ELR (cell line): ENCODE measurements at regions not wholly inside any gene's neighbourhood (a gene's known extent, or its start where the extent isn't known, plus 50 kb on each side); places are given as distances from the start of the nearest gene placed in this dataset.

Experiments used
- DNase-seq: peaks from one replicate; pipeline ENCODE4 v3.0.0-alpha.2; 2015; ENCODE audit warnings: low read depth

DNA sequence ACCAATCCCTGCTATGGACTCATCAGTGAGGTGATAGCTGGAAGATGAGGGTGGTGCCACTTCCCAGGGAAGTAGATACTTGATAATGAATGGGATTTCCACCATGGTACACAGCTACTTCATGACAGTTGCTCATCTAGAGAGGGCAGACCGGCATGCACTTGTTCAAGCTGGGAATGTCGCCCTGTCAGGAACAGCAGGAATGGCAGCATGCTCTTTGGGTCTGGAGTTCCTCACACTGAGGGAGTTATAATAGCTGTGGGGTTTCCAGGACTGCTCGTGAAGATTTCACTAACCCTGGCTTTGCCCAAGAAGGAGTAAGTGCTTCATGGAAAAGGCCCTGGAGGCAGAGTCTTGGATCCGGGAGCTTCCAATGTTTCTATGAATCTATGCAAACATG lies 129.2 kb downstream of the PSMG1 start:
- DNase-seq = no peak

DNA sequence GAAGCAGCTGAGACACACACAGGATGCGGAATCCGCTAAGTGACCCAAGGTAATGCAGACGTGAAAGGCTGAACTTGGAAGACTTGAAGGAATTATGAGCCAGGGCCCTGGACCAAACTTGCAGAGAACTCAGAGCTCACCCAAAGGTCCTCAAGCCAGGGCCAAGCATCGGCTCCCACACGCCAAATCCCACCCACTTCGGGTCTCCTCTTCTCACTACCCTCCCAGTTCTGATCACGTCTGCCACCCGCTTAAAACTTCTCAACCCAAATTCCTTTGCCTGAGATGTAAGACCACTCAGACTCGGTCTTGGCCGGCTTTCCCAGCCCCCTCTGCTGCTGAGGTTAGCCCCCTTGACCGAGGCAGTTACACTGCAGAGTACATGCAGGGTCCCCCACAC lies 130.1 kb downstream of the PSMG1 start:
- no peak for DNase-seq

DNA sequence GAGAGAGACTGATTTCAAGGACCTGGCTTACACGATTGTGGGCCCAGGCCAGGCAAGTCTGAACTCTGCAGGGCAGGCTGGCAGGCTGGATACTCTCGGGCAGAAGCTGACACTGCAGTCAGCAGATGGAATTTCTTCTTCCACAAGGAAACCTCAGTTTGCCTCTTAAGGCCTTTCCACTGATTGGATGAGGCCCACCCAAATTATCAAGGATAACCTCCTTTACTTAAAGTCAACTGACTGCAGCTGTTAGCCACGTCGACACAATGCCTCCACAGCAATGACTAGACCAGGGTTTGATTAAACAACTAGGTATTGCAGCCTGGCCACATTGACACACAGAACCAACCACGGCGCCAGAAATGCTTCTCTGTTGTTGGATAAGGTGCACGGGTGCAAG lies 130.5 kb downstream of the PSMG1 start:
- no peak for DNase-seq

DNA sequence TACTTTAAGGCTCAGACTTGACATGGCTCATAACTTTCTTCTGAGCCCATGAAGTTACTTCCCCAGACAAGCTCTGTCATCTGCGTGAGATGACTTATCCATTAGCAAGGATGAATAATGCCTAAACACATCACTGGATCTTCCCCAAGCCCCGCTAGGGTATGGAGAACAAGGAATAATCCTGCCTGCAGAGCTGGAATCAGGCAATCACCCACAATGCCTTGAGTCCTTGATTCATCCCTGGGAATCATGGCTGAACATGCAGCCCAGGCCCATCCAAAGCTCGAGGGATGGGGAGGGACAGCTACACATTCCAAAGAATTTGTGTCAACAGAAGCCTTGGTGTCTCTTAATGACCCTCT lies 131.7 kb downstream of the PSMG1 start:
- DNase-seq = peak; percentile 92

DNA sequence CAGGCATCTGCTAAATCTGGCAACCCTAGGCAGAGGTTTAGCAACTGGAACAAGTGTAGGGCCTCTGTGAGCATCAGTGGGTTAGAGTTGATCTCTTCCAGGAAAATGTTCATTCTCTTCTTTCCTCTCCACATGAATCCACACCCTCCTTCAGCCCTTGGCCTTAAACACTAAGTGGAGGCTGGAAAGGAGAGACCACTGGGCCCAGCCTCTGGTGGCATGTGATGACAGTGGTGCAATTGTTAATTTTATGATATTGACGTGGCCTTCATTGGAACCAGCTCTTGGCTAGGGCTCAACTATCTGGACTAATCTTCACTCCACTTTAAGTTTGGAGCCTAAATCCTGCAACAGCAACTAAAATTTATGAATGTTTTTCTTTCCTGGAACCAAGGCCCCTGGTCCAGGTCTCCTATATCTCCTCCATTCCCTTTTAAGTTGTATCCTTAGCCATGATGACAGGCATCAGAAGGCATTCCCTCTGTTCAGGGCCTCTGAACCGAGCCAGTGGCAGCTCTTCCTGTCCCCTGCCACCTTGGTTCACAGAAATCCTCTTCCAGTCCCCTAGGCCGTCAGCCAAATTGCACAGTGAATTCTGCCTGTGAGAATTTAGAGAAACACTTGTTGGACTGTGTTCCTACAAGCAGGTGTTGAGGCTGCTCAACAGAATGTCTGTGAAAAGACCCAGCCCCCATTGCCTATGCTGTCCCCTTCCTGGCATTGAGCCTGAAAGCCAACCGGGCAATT lies 132.2 kb downstream of the PSMG1 start:
- DNase-seq = no peak

DNA sequence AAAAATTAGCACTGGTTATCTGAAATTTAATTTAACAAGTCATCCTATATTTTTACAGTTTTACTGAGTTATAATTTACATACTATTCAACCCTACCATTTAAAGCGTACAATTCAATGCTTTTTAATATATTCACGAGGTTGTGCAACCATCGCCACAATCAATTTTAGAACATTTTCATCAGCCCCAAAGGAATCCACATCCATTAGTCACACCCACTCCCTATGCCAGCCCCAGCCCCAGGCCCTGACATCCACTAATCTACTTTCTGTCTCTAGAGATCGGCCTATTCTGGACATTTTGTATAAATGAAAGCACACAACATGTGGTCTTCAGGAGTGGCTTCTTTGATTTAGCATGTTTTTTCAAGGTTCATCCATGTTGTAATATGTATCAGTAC lies 134.7 kb downstream of the PSMG1 start:
- peak; percentile 85 for DNase-seq

DNA sequence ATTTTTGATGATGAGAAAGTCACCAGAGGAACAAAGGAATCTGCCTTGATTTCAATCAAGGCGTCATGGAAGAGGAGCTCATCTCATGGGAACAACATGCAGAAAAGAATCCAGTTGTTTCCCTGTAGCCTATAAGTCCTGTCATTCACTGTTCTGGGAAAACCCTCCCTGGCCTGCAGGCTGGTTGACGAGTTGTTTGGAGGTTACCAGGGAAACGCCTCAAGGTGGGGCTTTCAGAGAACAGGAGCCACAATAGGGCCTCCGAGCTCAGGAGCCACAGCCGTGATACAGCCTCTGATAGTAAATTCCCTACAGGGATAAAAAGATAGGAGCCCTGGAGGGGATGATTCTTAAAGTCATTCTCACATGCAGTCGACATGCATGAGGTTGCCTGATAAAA lies 135.2 kb downstream of the PSMG1 start:
- peak; percentile 79 for DNase-seq

DNA sequence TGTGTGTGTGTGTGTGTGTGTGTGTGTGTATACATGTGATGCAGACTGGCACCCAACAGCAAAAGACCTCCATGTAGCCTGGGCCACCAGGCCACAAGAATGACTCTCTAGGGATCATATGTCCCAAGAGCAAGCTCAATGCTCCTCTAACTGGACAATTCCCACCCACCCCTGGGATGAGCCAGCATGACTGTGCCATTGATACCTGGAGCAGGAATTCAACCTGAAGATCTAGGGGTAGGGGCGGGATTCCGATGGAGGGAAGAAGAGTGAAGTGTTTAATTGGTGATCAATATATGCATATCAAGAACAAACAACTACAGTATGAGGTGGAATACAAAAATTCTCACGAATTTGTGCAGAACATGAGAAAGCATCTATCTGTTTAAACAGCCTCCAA lies 136.2 kb downstream of the PSMG1 start:
- no peak for DNase-seq

DNA sequence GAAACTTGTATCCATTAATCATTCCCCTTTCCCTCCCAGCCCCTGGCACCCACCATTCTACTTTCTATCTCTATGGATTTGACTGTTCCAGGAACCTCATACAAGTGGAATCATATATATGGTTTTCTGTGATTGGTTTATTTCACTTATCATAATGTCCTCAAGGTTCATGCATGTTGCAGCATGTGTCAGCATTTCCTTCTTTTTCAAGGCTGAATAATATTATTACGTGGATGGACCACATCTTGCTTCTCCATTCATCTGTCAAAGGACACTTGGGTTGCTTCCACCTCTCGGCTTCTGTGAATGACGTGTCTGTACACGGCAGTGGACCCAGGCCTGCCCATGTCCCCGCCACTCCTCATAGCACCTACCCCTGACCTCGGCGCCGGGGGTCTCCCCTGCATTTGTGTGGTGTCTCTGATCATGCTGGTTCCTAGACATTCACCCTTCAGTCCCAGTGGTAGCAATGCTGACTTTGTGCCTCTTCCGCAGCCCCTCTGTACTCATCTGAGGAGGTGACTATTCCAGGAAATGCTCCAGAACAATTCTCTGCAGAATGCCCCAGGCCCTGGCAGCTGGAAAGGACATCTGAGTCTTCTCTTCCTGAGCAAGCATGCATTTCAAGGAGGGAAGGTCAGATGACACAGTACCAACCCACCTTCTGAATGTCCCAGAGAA lies 136.9 kb downstream of the PSMG1 start:
- DNase-seq = no peak

DNA sequence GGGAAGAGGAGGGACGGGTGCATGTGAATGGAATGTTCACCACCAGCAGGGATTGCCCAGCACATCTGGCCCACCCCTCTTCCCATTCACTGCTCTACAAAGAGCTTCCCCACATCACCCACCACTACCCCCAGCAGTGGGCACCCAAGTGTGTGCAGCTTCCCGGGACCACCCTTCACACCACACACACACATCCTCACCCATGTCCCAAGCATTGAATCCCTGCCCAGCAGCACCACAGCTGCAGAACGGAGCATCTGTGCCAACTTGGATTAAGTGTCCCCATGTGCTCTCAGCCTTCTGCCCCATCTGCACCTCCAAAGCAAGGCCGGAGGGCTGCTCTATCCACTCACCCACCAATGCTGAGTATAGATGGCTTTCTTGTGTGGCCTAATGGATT lies 141.4 kb downstream of the PSMG1 start:
- no peak for DNase-seq

DNA sequence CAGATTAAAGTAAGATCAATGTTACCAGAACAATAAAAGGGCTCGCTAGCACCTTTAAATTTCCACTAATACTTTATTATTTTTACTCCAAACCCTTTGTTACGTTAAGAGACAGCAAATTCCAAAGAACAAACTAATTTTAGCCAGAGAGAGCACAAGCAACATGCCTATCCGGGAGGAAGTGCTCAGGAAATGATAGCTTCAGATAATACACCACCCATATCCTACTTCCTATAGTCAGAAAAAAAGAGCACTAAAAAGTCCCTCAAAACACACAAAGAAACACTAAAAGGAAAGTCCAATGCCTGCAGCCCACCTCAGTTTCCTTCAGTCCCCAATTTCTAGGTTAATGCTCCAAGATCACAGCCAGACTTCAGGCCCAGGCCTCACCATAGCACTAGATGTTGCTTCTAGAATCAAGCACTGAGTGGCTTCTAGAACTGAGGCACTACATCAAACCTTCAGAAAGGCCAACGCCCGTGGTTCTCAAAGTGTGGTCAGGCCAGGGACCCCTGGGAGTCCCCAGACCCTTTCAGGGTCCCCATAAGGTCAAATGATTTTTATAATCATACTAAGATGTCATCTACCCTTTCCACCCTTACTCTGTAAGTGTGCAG lies 142.6 kb downstream of the PSMG1 start:
- no peak for DNase-seq

DNA sequence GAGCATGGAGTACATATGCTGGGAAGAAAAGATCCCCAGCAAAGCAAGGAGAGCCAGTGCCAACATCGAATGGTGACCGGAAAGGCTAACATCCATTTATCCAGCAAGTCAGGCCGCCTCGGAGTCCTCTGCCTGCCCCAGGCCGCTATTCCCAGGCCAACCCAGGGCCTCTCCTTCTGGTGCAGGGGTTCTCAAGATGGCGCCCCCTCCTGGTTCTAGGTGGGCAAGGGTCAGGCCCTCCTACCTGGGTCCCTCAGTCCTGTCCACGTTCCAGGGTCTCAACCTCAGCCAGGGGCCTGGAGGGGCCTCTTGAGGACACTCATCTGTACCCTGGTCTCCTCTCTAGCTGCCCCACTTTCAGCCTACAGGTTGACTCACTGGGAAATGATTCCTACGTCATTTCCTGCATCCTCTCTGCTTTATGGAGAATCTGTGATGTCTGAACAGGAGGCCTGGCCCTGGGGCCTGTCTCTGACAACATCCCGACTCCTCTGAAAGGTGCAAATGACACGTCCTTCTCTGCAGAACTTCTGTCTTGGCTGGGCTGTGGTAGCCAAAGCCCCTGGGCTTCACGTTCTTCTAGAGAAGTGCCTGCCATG lies 145.3 kb downstream of the PSMG1 start:
- peak; percentile 55 for DNase-seq

DNA sequence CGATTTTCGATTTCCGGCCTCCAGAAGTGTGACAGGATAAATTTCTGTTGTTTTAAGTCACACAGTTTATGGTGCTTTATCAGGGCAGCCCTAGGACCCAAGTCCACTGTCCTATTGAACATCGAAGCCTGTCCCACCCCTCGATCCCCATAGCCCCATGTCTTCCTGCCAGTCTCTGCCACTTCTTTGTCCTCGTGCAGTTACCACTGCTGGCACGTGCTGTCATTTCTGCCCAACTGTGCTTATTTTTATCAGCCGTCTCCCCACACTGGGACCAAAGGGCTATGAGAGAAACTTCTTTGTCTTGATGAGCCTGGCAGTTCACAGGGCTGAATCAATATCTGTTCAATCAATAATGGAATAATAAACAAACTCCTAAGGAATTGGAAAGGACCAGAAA lies 146.7 kb downstream of the PSMG1 start:
- no peak for DNase-seq

DNA sequence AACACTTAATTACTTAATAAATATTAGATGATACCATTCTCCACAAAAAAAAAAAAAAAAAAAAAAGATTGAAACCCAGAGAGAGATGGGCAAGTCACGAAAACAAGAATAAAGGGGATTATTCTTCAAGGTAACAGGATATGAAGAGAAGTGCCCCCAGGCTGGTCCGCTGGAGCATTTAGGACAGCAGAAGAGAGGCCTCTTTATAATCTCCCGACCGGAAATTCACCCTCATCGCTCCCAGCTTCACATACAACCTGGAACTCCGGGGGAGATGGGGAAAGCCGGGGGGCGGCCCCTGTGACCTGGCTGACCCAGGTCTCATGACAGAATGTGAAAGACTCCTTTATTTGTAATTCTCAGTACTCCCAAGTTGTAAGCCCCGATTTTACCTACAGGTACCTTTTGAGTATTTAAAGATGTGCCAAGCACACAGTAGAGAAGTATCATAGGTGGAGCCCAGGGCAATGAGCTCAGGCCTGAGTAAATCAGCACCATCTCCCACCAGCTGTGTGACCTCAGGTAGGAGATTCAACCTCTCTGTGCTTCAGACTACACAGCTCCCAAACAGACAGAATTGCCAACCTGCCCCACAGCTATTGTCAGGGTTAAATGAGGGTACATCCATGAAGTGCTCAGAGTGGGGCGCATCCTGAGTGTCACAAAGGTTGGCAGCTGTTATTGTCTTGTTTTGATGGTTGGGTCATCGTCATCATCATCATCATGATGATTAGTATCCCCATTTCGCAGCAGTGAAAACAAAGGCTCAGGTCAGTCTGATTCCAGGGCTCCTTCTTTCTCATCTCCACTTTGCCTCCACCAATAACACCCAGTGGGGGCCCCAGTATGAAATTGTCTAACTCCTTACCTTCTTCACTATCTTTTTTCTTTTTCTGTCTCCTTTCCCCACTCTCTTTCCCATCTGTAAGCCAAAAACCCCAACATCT lies 148.4 kb downstream of the PSMG1 start:
- no peak for DNase-seq

DNA sequence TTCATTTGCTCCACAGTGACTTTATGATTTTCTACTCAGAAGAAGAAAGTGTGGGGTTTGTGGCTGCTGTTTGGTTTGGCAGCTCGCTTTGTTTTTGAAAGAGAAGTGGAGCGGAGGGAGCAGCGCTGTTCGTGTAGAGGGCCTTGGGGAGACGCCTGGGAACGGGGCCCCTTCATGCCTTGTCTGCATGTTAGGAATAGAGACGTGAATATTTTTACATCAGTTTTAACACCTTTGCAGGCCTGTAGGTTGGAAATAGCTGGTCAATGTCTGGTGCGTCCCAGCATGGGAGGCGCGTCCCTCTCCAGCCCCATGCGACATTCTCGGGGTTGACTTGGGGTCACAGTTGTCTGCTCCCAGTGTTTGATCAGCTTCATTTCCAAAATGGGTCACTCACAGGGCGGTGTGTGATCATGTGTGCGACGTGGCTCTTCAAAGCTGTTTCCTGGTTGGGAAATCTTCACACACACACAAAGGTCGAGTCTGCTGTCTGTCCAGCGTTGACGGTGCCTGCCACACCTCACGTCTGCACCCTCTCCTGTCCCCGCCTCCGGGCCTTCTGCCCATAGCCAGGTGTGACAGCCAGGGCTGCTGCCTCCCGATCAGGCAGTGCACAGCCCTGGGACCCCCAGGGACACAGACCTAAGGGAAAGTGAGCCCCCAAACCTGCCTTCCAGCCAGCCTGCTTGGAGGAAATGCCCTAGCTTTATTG lies 149.2 kb downstream of the PSMG1 start:
- DNase-seq = no peak

DNA sequence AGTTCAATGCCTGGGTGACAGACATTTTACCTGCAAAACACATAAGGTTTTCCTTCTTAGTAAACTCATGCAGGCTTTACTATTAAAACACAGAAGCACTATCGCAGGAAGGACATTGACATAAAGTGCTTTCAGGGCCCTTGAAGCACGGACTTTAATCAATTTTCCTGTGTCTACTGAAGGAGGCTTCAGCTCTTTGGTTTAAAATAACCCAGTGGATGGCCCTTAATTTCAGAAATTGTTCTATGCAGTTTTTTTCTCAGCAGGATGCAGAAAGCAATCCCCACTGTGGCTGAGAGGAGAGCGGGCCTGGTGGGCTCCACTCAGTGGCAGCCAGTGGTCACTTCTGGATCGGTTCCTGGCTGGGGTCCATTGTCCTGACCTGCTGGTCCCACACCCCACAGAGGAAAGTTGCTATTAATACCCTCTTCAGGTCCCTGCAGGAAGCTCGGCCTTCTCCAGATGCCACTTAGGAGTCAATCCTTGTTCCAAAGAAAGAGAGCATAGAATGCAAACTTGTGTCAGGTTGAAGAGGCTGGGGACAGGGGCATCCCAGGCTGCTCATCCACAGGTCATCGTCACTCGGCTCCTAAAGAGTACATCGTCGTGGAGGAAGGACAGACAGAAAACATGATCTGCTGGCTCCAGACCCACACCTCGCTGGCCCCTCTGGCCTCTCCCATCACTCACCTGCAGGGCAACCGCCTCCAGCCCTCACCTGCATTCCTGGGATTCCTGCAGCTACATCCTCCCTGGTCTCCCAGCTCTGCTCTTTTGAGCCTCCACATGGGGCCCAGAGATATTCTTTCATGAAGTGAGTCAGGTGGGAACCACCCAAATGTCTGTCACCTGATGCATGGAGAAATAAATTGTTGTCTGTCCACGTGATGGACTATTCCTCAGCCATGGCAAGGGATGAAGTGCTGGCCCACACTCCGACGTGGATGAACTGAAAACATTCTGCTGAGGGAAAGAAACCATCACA lies 153.1 kb downstream of the PSMG1 start:
- DNase-seq = no peak

DNA sequence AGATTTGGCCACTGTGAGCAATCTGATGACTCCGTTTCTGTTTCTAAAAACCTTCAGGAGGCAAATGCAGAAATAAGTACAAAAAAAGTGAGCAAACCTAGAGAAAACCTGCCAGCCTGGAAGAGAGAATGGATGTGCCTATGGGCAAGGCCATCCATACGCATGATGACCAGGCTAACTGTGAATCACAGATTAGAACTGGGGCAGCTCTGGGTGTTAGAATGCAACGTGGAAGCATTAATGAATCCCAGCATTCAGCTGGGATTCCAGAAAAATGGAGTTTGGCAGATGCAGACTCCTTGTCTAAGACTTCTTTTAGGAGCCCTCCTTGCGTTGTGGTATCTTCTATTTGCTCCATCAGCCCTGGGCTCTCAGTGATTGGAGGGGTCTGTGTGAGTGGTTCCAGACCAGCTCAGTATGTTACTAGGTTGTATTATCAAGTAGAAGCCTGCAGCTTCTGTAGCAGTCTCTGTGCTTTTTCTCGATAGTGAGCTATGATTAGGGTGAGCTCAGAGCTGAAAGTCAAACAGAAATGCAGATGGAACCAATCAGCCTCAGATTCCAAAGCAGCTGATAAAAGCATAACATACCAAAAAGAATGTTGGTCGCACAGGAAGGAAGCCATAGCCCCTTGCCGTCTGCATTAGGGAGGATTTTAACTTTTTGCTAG lies 154.0 kb downstream of the PSMG1 start:
- DNase-seq = no peak

DNA sequence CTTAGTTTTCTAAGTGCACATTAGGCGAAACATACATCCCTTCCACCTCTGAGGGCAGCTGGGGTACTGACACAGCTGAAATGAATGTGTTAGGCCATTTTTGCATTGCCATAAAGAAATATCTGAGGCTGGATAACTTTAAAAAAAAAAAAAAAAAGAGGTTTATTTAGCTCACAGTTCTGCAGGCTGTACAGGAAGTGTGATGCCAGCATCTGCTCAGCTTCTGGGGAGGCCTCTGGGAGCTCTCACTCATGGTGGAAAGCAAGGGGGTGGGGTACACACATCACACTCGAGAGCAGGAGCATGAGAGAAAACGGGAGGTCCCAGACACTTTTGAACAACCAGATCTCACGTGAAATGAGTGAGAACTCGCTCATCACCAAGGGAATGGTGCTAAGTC lies 158.1 kb downstream of the PSMG1 start:
- DNase-seq = no peak

DNA sequence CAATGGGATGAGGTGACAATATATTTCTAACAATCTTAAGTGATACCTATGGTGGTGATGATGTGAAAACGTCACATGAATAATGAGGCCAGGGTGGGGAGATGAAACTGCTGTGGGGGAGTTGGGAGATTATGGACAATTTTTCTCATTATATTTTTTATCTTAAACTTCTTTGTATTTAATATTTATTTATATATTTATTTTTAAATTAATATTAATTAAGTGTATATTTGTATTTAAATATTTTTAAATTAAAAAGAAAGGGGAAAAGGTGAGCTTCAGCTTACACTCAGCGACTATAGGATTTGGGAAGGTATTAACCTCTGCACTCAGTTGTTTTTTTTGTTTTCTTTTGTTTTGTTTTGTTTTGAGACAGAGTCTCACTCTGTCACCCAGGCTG lies 158.7 kb downstream of the PSMG1 start:
- DNase-seq = no peak
